ENCODE measurements at regions not wholly inside any gene's neighbourhood (a gene's known extent, or its start where the extent isn't known, plus 50 kb on each side); places are given as distances from the start of the nearest gene placed in this dataset.

DNA sequence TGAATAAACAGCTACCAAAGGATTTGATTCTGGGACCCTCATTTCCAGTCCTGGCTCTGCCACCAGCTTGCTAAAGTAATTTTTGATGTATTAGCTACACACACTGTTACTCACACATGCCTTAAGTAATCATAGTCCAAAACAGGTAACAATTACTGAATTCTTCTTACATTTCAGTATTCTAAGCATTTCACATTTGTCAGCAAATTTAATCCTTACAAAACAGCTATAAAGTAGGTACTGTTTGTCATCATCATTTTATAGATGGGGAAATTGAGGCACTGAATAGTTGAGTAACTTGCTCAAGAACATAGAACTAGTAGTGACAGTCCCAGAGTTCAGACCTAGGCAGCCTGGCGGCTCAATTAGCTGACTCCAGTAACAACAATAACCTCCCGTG lies 272.6 kb downstream of the QKI start:
- POLR2A ChIA-PET = no interaction called here
- no peak for DNase-seq (ENCODE audit: extremely low spot score)
- CTCF ChIA-PET = interaction anchor here (1.0 kb wide), 1 partner anchor 9 kb away, joined by 4 read pairs; no protein-coding TSS in a partner anchor
- no peak for TF ChIP-seq CTCF (IDR thresholded peaks at IDR 0.05; ENCODE audit: control extremely low read depth, extremely low read depth, low read depth, missing control alignments)

DNA sequence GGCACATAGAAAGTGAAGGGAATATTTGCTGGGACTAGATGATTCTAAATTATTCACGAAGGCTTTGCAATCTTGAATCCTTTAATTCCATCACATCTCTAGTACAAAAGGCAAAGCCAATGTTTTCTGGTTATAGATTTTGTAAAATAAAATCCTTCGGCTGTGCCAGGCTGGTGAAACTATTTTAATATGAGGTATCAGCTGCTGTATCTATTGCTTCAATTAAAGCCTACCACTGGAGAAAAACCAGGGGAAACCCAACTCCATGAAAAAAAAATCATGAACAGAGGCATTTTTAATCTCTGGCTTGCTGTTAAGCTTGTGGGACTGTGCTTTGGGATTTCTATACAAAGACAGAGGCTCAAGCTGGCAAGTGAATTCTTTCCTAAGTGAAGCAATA lies 271.8 kb downstream of the QKI start:
- POLR2A ChIA-PET = no interaction called here
- TF ChIP-seq CTCF (IDR thresholded peaks at IDR 0.05; ENCODE audit: control extremely low read depth, extremely low read depth, low read depth, missing control alignments) = no peak
- CTCF ChIA-PET = interaction anchor here (1.0 kb wide), 1 partner anchor 10 kb away, joined by 4 read pairs; no protein-coding TSS in a partner anchor
- no peak for DNase-seq (ENCODE audit: extremely low spot score)

GRCh38 chr6:163683105-163683622 lies 268.6 kb downstream of the QKI start:
- ChIA-PET POLR2A (no interaction called here), CTCF (no interaction called here)
- DNase-seq (ENCODE audit: extremely low spot score) = no peak
- TF ChIP-seq CTCF (IDR thresholded peaks at IDR 0.05; ENCODE audit: control extremely low read depth, extremely low read depth, low read depth, missing control alignments) = no peak

DNA sequence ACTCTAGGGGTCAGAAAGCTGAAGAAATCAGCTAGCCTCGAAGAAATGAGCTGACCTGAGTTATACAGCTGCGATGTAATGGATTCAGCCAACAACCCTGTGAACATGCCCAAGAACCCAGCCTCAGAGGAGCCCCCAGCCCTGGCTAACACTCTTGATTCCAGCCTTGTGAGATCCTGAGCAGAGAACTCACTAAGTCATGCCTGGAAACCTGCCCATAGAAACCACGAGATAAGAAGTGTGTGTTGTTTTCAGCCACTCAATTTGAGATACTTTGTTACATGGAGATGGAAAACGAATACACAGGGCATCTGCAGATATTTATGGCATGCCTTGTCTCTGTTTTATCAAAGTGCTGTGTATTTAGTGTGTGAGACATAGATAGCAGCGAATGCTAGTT lies 265.2 kb downstream of the QKI start:
- DNase-seq (ENCODE audit: extremely low spot score) = no peak
- CTCF ChIA-PET = interaction anchor here (1.0 to 2.4 kb wide), 5 partner anchors 10 to 26 kb away, joined by 3 to 9 read pairs (median 8); no protein-coding TSS in a partner anchor
- POLR2A ChIA-PET = no interaction called here
- TF ChIP-seq CTCF (IDR thresholded peaks at IDR 0.05; ENCODE audit: control extremely low read depth, extremely low read depth, low read depth, missing control alignments) = no peak

GRCh38 chr6:163679012-163679660 lies 264.6 kb downstream of the QKI start:
- TF ChIP-seq CTCF (IDR thresholded peaks at IDR 0.05; ENCODE audit: control extremely low read depth, extremely low read depth, low read depth, missing control alignments) = no peak
- DNase-seq (ENCODE audit: extremely low spot score) = no peak
- ChIA-PET CTCF (interaction anchor here (1.3 to 2.4 kb wide), 3 partner anchors 12 to 26 kb away, joined by 3 to 8 read pairs (median 8); no protein-coding TSS in a partner anchor), POLR2A (no interaction called here)

- CTCF ChIA-PET = no interaction called here
- no peak for TF ChIP-seq CTCF (IDR thresholded peaks at IDR 0.05; ENCODE audit: control extremely low read depth, extremely low read depth, low read depth, missing control alignments)
- POLR2A ChIA-PET = no interaction called here
- no peak for DNase-seq (ENCODE audit: extremely low spot score)
Measured at GRCh38 chr6:163675611-163676010, 261.1 kb downstream of the QKI start.

All from GM10248 (cell line).